ENCODE measurements at regions not wholly inside any gene's neighbourhood (a gene's known extent, or its start where the extent isn't known, plus 50 kb on each side); places are given as distances from the start of the nearest gene placed in this dataset.

GRCh38 chr14:37698840-37699777 is 103.7 kb downstream of the TTC6 start:
- ATAC-seq = no peak
- in situ Hi-C loops (cut with MboI; ENCODE audit: low sequenced_read_pairs in 4 of 4) = no loop called here
- Histone ChIP-seq H3K4me1 (no peaks in the 10 kb centered on the region), H3K4me3 (no peak overlapping the region), H3K27ac (no peak overlapping the region), H3K27me3 (no peaks in the 10 kb centered on the region), H3K9me3 (no peaks in the 10 kb centered on the region), H3K36me3 (no peaks in the 10 kb centered on the region)
- no peak for DNase-seq
- intact Hi-C loops (cut with DNase I; ENCODE audit: low total_unique reads) = no loop called here
- TF ChIP-seq POLR2A (IDR thresholded peaks at IDR 0.05) (no peak), CTCF (IDR thresholded peaks at IDR 0.05 in 4 of 5, conservative IDR thresholded peaks at IDR 0.05 in 1 of 5) (no peak)

GRCh38 chr14:37707716-37708115 is 112.3 kb downstream of the TTC6 start:
- Histone ChIP-seq H3K27ac (no peak overlapping the region), H3K4me3 (no peak overlapping the region), H3K36me3 (no peaks in the 10 kb centered on the region), H3K9me3 (no peaks in the 10 kb centered on the region), H3K4me1 (no peaks in the 10 kb centered on the region), H3K27me3 (no peaks in the 10 kb centered on the region)
- TF ChIP-seq CTCF (IDR thresholded peaks at IDR 0.05 in 4 of 5, conservative IDR thresholded peaks at IDR 0.05 in 1 of 5) (no peak), POLR2A (IDR thresholded peaks at IDR 0.05) (no peak)
- no peak for DNase-seq
- ATAC-seq = no peak
- in situ Hi-C loops (cut with MboI; ENCODE audit: low sequenced_read_pairs in 4 of 4) = no loop called here
- intact Hi-C loops (cut with DNase I; ENCODE audit: low total_unique reads) = no loop called here

GRCh38 chr14:37708481-37708880 is 113.1 kb downstream of the TTC6 start:
- DNase-seq (no peak), ATAC-seq (no peak)
- no peak overlapping the region for H3K27ac ChIP-seq
- intact Hi-C loops (cut with DNase I; ENCODE audit: low total_unique reads) (no loop called here), in situ Hi-C loops (cut with MboI; ENCODE audit: low sequenced_read_pairs in 4 of 4) (no loop called here)
- no peaks in the 10 kb centered on the region for H3K27me3 ChIP-seq
- no peaks in the 10 kb centered on the region for H3K9me3 ChIP-seq
- TF ChIP-seq CTCF (IDR thresholded peaks at IDR 0.05 in 4 of 5, conservative IDR thresholded peaks at IDR 0.05 in 1 of 5) (no peak), POLR2A (IDR thresholded peaks at IDR 0.05) (no peak)
- H3K4me1 ChIP-seq = no peaks in the 10 kb centered on the region
- no peaks in the 10 kb centered on the region for H3K36me3 ChIP-seq
- H3K4me3 ChIP-seq = no peak overlapping the region

- Histone ChIP-seq H3K4me3 (no peak overlapping the region), H3K27me3 (no peaks in the 10 kb centered on the region), H3K27ac (no peak overlapping the region), H3K9me3 (no peaks in the 10 kb centered on the region), H3K36me3 (no peaks in the 10 kb centered on the region), H3K4me1 (no peaks in the 10 kb centered on the region)
- DNase-seq = no peak
- intact Hi-C loops (cut with DNase I; ENCODE audit: low total_unique reads) = no loop called here
- no peak for ATAC-seq
- TF ChIP-seq POLR2A (IDR thresholded peaks at IDR 0.05) = no peak
- no peak for TF ChIP-seq CTCF (IDR thresholded peaks at IDR 0.05 in 4 of 5, conservative IDR thresholded peaks at IDR 0.05 in 1 of 5)
- in situ Hi-C loops (cut with MboI; ENCODE audit: low sequenced_read_pairs in 4 of 4) = no loop called here
These were observed 114.2 kb downstream of the TTC6 start for GRCh38 chr14:37709419-37710195.
